Endometrium (tissue), 2 donors: ENCODE measurements at regions not wholly inside any gene's neighbourhood (a gene's known extent, or its start where the extent isn't known, plus 50 kb on each side); places are given as distances from the start of the nearest gene placed in this dataset.
"Not testable (repeated sequence)": the region's sequence is repeated elsewhere in the genome, so short reads cannot be mapped to it uniquely, and the experiment has no call there.

ENCODE experiments used
- FAIRE-seq: peaks from 2 replicates; lab custom pipeline; 2012; peaks lifted over from hg19 to GRCh38; lab: Jason Lieb, UNC
- donor health status: control.
- donor health status: control.

- no peak for FAIRE-seq
Observed at GRCh38 chrX:111041018-111041462, 55.0 kb upstream of the PAK3 start.

- no peak for FAIRE-seq
Observed at GRCh38 chrX:111040377-111041017, 55.5 kb upstream of the PAK3 start.

- no peak for FAIRE-seq
Observed at GRCh38 chrX:111039606-111040005, 56.4 kb upstream of the PAK3 start.

DNA sequence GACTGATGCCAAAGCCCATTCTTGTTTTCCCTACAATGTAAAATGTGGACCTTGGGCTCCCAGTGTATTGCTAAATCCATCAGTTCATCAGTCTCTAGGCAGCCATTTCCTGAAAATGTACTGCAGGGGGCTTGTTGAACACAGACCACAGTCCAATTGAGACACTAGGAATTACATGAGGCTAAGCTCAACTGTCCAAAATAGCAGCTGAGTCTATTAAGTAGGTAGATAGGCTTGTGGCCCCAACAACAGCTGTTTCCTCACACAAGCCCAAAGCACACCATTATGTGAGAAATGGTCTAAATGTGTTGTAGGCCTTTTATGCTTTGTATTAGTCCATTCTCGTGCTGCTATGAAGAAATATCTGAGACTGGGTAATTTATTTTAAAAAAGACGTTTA is 60.0 kb upstream of the PAK3 start:
- FAIRE-seq = no peak

- FAIRE-seq = no peak
Observed at GRCh38 chrX:111035256-111035655, 60.7 kb upstream of the PAK3 start.

DNA sequence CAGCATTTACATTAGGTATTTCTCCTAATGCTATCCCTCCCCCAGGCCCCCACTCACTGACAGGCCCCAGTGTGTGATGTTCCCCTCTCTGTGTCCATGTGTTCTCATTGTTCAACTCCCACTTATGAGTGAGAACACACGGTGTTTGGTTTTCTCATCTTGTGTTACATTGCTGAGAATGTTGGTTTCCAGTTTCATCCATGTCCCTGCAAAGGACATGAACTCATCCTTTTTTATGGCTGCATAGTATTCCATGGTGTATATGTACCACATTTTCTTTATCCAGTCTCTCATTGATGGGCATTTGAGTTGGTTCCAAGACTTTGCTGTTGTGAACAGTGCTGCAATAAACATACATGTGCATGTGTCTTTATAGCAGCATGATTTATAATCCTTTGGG is 73.0 kb upstream of the PAK3 start:
- not testable (repeated sequence) for FAIRE-seq

- FAIRE-seq = no peak
Observed at GRCh38 chrX:111020283-111020682, 75.7 kb upstream of the PAK3 start.

GRCh38 chrX:111013778-111014455 is 82.1 kb upstream of the PAK3 start:
- FAIRE-seq = no peak

DNA sequence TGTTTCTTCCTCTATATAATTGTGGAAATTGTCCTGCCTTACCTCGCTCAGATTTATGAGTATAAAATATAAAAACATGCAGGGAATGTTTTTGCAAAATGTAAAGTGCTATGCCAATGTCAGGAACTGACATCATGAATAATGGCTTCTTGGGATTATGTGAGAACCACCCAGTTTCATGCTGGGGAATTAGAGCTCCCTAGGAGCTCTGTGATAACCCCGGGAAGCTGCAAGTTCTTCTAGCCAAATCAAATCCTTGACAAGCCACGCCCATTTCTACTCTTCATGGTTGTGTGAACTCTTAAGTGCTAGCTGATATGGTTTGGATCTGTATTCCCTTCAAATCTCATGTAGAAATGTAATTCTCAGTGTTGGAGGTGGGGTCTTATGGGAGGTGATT is 85.9 kb upstream of the PAK3 start:
- no peak for FAIRE-seq

DNA sequence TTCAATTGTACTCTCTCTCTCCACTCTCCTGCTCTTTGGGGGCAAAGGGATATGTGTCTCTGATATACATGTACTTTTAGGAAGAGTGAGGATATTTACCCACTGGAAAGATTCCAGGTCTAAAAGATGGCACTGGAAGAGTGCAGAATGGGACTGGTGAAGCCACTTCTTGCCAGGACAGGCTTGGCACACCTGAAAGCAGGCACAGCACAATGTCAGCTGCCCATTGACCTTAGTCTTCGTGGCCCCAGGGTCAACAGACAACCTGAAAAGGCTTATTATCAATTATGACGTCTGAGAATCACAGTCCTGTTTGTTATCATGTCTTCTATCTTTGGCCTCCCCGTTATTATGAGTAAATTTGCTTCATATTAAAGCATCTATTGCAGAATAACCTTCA is 86.7 kb upstream of the PAK3 start:
- FAIRE-seq = no peak

- no peak for FAIRE-seq
Observed at GRCh38 chrX:111008126-111008525, 87.9 kb upstream of the PAK3 start.

GRCh38 chrX:111007238-111007637 is 88.8 kb upstream of the PAK3 start:
- no peak for FAIRE-seq

DNA sequence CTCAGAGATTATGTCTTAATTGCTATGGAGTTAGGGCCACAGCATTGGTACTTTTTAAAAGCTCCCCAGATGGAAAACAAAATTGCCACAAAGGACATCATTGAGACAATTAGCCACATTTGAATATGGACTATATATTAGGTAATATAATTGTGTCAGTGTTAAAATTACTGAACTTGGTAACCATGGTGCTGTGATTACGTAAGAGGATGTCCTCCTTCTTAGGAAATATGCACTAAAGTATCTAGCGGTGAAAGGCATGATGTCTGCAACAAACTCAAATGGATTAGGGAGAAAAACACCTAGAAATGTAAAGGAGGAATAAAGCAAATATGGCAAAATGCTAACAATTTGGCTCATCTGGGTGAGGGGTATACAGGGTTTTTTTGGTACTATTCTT is 89.9 kb upstream of the PAK3 start:
- FAIRE-seq = no peak

DNA sequence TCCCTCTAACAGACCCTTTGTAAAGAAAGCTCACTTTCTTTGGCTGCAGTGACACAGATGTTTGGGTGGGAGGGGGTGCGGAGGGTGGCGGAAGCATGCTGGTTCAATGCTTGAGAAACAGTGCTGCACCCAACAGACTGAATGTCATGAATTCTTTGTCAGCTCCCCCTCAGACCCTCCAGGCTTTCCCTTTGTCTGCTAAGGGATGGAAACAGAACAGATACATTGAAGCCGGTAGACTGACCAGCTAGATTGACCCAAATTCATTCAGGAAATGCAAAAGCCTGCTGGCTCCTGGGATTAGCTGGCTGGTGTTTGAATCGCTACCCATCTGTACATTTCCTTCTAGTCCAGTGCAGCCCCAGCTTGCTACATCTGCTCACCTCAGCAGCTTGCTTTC is 90.8 kb upstream of the PAK3 start:
- FAIRE-seq = no peak

GRCh38 chrX:111003118-111003517 is 92.9 kb upstream of the PAK3 start:
- no peak for FAIRE-seq

DNA sequence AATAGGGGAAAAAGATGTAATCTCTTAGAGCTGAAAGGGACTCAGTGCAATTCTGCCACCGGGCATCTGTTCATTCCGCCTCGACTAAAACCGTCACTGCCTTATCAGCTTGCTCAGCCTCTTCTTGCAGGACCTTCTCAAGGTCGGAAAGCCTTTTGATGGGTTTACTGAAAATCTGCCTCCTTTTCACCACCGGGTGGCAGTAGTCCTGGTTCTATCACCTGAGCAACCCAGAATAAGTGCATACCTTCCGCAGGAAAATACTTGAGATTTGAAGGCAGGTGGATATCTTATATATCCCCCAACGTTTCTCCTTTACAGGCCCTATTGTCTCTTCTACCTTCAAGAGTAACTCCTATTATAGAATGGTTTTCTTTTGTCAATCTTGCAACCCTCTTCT is 103.4 kb upstream of the PAK3 start:
- no peak for FAIRE-seq

DNA sequence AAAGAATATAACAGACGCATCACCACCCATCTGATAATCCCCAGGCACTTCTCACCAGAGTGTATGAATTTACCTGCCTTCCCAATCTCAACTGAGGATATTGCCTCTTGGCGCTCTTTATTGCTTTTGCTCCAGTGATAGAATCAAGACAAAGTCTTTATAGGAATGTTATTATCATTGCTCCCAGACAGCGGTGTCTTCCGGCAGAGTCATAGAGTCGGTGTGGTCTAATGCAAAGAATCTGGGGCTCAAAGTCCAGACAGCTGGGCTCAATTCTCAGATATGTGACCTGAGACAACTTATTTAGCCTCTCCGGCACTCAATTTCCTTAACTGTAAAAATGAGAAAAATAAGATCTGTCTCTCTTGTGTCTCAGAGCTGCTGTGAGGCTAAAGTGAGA is 106.1 kb upstream of the PAK3 start:
- no peak for FAIRE-seq

- no peak for FAIRE-seq
Observed at GRCh38 chrX:110989447-110989846, 106.5 kb upstream of the PAK3 start.

GRCh38 chrX:110987292-110987691 is 108.7 kb upstream of the PAK3 start:
- no peak for FAIRE-seq

- no peak for FAIRE-seq
Observed at GRCh38 chrX:110985470-110985869, 110.5 kb upstream of the PAK3 start.

DNA sequence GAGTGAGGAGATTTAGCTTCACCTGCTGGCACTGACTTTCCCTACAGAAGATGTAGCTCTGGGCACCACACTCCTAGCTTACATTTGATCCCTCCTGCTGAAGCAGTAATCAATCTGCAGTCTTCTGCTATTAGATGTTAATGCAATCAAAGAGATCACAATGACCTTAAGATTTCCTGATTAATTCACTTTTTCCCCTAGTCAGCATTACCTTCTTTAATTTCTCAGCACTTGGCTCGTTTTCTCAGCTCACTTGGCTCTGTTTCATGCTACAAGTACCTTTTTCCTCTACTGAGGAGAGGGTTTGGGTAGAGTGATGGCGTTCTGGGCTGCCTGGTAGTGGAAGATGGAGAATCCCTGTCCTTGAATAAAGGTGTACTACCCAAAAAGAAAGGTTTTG is 113.0 kb upstream of the PAK3 start:
- no peak for FAIRE-seq

GRCh38 chrX:110966839-110967238 is 129.2 kb upstream of the PAK3 start:
- no peak for FAIRE-seq

- FAIRE-seq = no peak
Observed at GRCh38 chrX:110966091-110966454, 129.9 kb upstream of the PAK3 start.

GRCh38 chrX:110965409-110966090 is 130.4 kb upstream of the PAK3 start:
- no peak for FAIRE-seq
